ENCODE measurements at regions not wholly inside any gene's neighbourhood (a gene's known extent, or its start where the extent isn't known, plus 50 kb on each side); places are given as distances from the start of the nearest gene placed in this dataset.

DNA sequence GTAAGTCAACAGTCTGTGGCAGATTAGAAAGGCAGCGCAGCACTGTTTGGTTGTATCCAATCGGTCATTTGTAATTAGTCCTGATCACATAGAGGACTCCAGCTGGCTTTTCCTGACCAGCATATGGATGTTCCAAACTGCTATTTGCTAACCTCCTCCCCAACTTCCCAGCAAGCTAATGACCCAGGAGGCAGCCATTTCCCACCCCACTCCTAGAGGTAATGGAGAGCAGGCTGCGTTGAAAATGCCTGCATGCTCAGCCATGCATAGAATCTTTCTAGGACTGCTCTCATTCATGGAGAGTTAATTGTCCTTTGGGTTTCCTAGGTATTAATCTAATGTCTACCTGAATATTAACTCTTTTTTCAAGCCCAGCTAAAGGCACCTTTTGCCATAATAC lies 850.6 kb upstream of the WWC1 start:
- TF ChIP-seq, protein P1, sequence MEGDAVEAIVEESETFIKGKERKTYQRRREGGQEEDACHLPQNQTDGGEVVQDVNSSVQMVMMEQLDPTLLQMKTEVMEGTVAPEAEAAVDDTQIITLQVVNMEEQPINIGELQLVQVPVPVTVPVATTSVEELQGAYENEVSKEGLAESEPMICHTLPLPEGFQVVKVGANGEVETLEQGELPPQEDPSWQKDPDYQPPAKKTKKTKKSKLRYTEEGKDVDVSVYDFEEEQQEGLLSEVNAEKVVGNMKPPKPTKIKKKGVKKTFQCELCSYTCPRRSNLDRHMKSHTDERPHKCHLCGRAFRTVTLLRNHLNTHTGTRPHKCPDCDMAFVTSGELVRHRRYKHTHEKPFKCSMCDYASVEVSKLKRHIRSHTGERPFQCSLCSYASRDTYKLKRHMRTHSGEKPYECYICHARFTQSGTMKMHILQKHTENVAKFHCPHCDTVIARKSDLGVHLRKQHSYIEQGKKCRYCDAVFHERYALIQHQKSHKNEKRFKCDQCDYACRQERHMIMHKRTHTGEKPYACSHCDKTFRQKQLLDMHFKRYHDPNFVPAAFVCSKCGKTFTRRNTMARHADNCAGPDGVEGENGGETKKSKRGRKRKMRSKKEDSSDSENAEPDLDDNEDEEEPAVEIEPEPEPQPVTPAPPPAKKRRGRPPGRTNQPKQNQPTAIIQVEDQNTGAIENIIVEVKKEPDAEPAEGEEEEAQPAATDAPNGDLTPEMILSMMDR (IDR thresholded peaks at IDR 0.05; ENCODE audit: unreplicated experiment): no peak
- H3K27me3 Mint-ChIP-seq (ENCODE audit: insufficient read depth, unreplicated experiment): no peaks in the 10 kb centered on the region
- CTCF ChIA-PET: interaction anchor here (0.6 to 1.5 kb wide), 2 partner anchors 9 to 65 kb away, joined by 3 to 4 read pairs; no protein-coding TSS in a partner anchor

GRCh38 chr5:167442922-167443321 lies 848.5 kb upstream of the WWC1 start:
- peak; percentile 59 for DNase-seq (ENCODE audit: unreplicated experiment)
- Mint-ChIP-seq H3K27ac (ENCODE audit: low read depth, unreplicated experiment) (no peak overlapping the region), H3K4me1 (ENCODE audit: insufficient read depth, unreplicated experiment) (no peaks in the 10 kb centered on the region), H3K27me3 (ENCODE audit: insufficient read depth, unreplicated experiment) (no peaks in the 10 kb centered on the region), H3K36me3 (ENCODE audit: insufficient read depth, unreplicated experiment) (no peaks in the 10 kb centered on the region), H3K4me3 (ENCODE audit: unreplicated experiment) (no peak overlapping the region), H3K9me3 (ENCODE audit: unreplicated experiment) (peaks cover 6% of the 10 kb centered on the region)
- intact Hi-C loops (cut with micrococcal nuclease): no loop called here
- ChIA-PET POLR2A (interaction anchor here (1.0 kb wide), 1 partner anchor 25 kb away, joined by 3 read pairs; no protein-coding TSS in a partner anchor), CTCF (no interaction called here)
- BruUV-seq (replicated peaks): no TSS peak
- TF ChIP-seq, protein P1 (IDR thresholded peaks at IDR 0.05; ENCODE audit: unreplicated experiment): no peak

More for the DNA sequence above, 850.6 kb upstream of the WWC1 start:
- Mint-ChIP-seq H3K9me3 (ENCODE audit: unreplicated experiment) (peaks cover 9% of the 10 kb centered on the region), H3K4me1 (ENCODE audit: insufficient read depth, unreplicated experiment) (no peaks in the 10 kb centered on the region), H3K4me3 (ENCODE audit: unreplicated experiment) (no peak overlapping the region), H3K27ac (ENCODE audit: low read depth, unreplicated experiment) (no peak overlapping the region), H3K36me3 (ENCODE audit: insufficient read depth, unreplicated experiment) (no peaks in the 10 kb centered on the region)
- no peak for DNase-seq (ENCODE audit: unreplicated experiment)
- intact Hi-C loops (cut with micrococcal nuclease): no loop called here
- no TSS peak for BruUV-seq (replicated peaks)
- POLR2A ChIA-PET: interaction anchor here (0.6 kb wide), 1 partner anchor 1226 kb away, joined by 4 read pairs; no protein-coding TSS in a partner anchor

- H3K27ac Mint-ChIP-seq (ENCODE audit: low read depth, unreplicated experiment): no peak overlapping the region
- ChIA-PET POLR2A (interaction anchor here (0.6 kb wide), 1 partner anchor 10 kb away, joined by 4 read pairs; no protein-coding TSS in a partner anchor), CTCF (interaction anchor here (0.6 to 0.8 kb wide), 3 partner anchors 19 to 204 kb away, joined by 3 read pairs; no protein-coding TSS in a partner anchor)
- TF ChIP-seq, protein P1 (IDR thresholded peaks at IDR 0.05; ENCODE audit: unreplicated experiment): no peak
- no peaks in the 10 kb centered on the region for H3K27me3 Mint-ChIP-seq (ENCODE audit: insufficient read depth, unreplicated experiment)
- no peaks in the 10 kb centered on the region for H3K4me1 Mint-ChIP-seq (ENCODE audit: insufficient read depth, unreplicated experiment)
- no peaks in the 10 kb centered on the region for H3K36me3 Mint-ChIP-seq (ENCODE audit: insufficient read depth, unreplicated experiment)
- no peaks in the 10 kb centered on the region for H3K9me3 Mint-ChIP-seq (ENCODE audit: unreplicated experiment)
- BruUV-seq (replicated peaks): no TSS peak
- no peak overlapping the region for H3K4me3 Mint-ChIP-seq (ENCODE audit: unreplicated experiment)
- intact Hi-C loops (cut with micrococcal nuclease): no loop called here
- DNase-seq (ENCODE audit: unreplicated experiment): no peak
Observed at GRCh38 chr5:167447466-167448375, 843.7 kb upstream of the WWC1 start.

GRCh38 chr5:167448376-167448775 lies 843.1 kb upstream of the WWC1 start:
- POLR2A ChIA-PET: no interaction called here
- CTCF ChIA-PET: interaction anchor here (0.6 to 0.8 kb wide), 2 partner anchors 19 to 204 kb away, joined by 3 read pairs; no protein-coding TSS in a partner anchor
- intact Hi-C loops (cut with micrococcal nuclease): no loop called here
- no TSS peak for BruUV-seq (replicated peaks)
- no peak overlapping the region for H3K4me3 Mint-ChIP-seq (ENCODE audit: unreplicated experiment)
- H3K27me3 Mint-ChIP-seq (ENCODE audit: insufficient read depth, unreplicated experiment): no peaks in the 10 kb centered on the region
- H3K4me1 Mint-ChIP-seq (ENCODE audit: insufficient read depth, unreplicated experiment): no peaks in the 10 kb centered on the region
- DNase-seq (ENCODE audit: unreplicated experiment): no peak
- TF ChIP-seq, protein P1 (IDR thresholded peaks at IDR 0.05; ENCODE audit: unreplicated experiment): no peak
- no peaks in the 10 kb centered on the region for H3K36me3 Mint-ChIP-seq (ENCODE audit: insufficient read depth, unreplicated experiment)
- no peaks in the 10 kb centered on the region for H3K9me3 Mint-ChIP-seq (ENCODE audit: unreplicated experiment)
- H3K27ac Mint-ChIP-seq (ENCODE audit: low read depth, unreplicated experiment): no peak overlapping the region

Measured in MCF 10A (cell line).